ENCODE measurements at regions not wholly inside any gene's neighbourhood (a gene's known extent, or its start where the extent isn't known, plus 50 kb on each side); places are given as distances from the start of the nearest gene placed in this dataset.

GRCh38 chr11:15772981-15773380 is 583.4 kb downstream of the SOX6 start:
- H3K36me3 Mint-ChIP-seq (ENCODE audit: insufficient read depth, unreplicated experiment) = no peaks in the 10 kb centered on the region
- H3K4me1 Mint-ChIP-seq (ENCODE audit: insufficient read depth, unreplicated experiment) = no peaks in the 10 kb centered on the region
- BruUV-seq (replicated peaks) = no TSS peak
- ChIA-PET CTCF (interaction anchor here (0.6 to 1.9 kb wide), 11 partner anchors 10 to 841 kb away, joined by 3 to 9 read pairs (median 5); no protein-coding TSS in a partner anchor), POLR2A (no interaction called here)
- intact Hi-C loops (cut with micrococcal nuclease) = no loop called here
- peaks cover 28% of the 10 kb centered on the region for H3K27me3 Mint-ChIP-seq (ENCODE audit: insufficient read depth, unreplicated experiment)
- no peak for TF ChIP-seq CTCF (IDR thresholded peaks at IDR 0.05; ENCODE audit: unreplicated experiment)
- no peak overlapping the region for H3K4me3 Mint-ChIP-seq (ENCODE audit: unreplicated experiment)
- no peaks in the 10 kb centered on the region for H3K9me3 Mint-ChIP-seq (ENCODE audit: unreplicated experiment)
- DNase-seq (ENCODE audit: unreplicated experiment) = no peak
- H3K27ac Mint-ChIP-seq (ENCODE audit: low read depth, unreplicated experiment) = no peak overlapping the region

GRCh38 chr11:15773476-15774387 is 582.6 kb downstream of the SOX6 start:
- H3K9me3 Mint-ChIP-seq (ENCODE audit: unreplicated experiment) = no peaks in the 10 kb centered on the region
- TF ChIP-seq CTCF (IDR thresholded peaks at IDR 0.05; ENCODE audit: unreplicated experiment) = no peak
- no peak overlapping the region for H3K4me3 Mint-ChIP-seq (ENCODE audit: unreplicated experiment)
- DNase-seq (ENCODE audit: unreplicated experiment) = no peak
- ChIA-PET CTCF (interaction anchor here (0.7 to 1.6 kb wide), 5 partner anchors 30 to 840 kb away, joined by 3 to 5 read pairs (median 3); no protein-coding TSS in a partner anchor), POLR2A (interaction anchor here (0.8 kb wide), 1 partner anchor 10 kb away, joined by 5 read pairs; no protein-coding TSS in a partner anchor)
- H3K36me3 Mint-ChIP-seq (ENCODE audit: insufficient read depth, unreplicated experiment) = no peaks in the 10 kb centered on the region
- intact Hi-C loops (cut with micrococcal nuclease) = no loop called here
- no peak overlapping the region for H3K27ac Mint-ChIP-seq (ENCODE audit: low read depth, unreplicated experiment)
- no peaks in the 10 kb centered on the region for H3K4me1 Mint-ChIP-seq (ENCODE audit: insufficient read depth, unreplicated experiment)
- peaks cover 28% of the 10 kb centered on the region for H3K27me3 Mint-ChIP-seq (ENCODE audit: insufficient read depth, unreplicated experiment)
- BruUV-seq (replicated peaks) = no TSS peak

GRCh38 chr11:15774388-15774939 is 581.9 kb downstream of the SOX6 start:
- CTCF ChIA-PET = interaction anchor here (1.1 to 1.6 kb wide), 3 partner anchors 29 to 839 kb away, joined by 3 to 5 read pairs (median 5); no protein-coding TSS in a partner anchor
- Mint-ChIP-seq H3K9me3 (ENCODE audit: unreplicated experiment) (no peaks in the 10 kb centered on the region), H3K27me3 (ENCODE audit: insufficient read depth, unreplicated experiment) (peaks cover 28% of the 10 kb centered on the region), H3K27ac (ENCODE audit: low read depth, unreplicated experiment) (no peak overlapping the region), H3K4me3 (ENCODE audit: unreplicated experiment) (no peak overlapping the region), H3K36me3 (ENCODE audit: insufficient read depth, unreplicated experiment) (no peaks in the 10 kb centered on the region), H3K4me1 (ENCODE audit: insufficient read depth, unreplicated experiment) (no peaks in the 10 kb centered on the region)
- DNase-seq (ENCODE audit: unreplicated experiment) = no peak
- intact Hi-C loops (cut with micrococcal nuclease) = no loop called here
- POLR2A ChIA-PET = interaction anchor here (0.8 to 1.1 kb wide), 2 partner anchors 9 to 47 kb away, joined by 3 to 5 read pairs; no protein-coding TSS in a partner anchor
- BruUV-seq (replicated peaks) = no TSS peak
- no peak for TF ChIP-seq CTCF (IDR thresholded peaks at IDR 0.05; ENCODE audit: unreplicated experiment)

- DNase-seq (ENCODE audit: unreplicated experiment) = no peak
- no TSS peak for BruUV-seq (replicated peaks)
- Mint-ChIP-seq H3K4me3 (ENCODE audit: unreplicated experiment) (no peak overlapping the region), H3K4me1 (ENCODE audit: insufficient read depth, unreplicated experiment) (no peaks in the 10 kb centered on the region), H3K27me3 (ENCODE audit: insufficient read depth, unreplicated experiment) (peaks cover 28% of the 10 kb centered on the region), H3K27ac (ENCODE audit: low read depth, unreplicated experiment) (no peak overlapping the region), H3K9me3 (ENCODE audit: unreplicated experiment) (no peaks in the 10 kb centered on the region), H3K36me3 (ENCODE audit: insufficient read depth, unreplicated experiment) (no peaks in the 10 kb centered on the region)
- intact Hi-C loops (cut with micrococcal nuclease) = no loop called here
- POLR2A ChIA-PET = interaction anchor here (1.1 kb wide), 1 partner anchor 46 kb away, joined by 3 read pairs; no protein-coding TSS in a partner anchor
- CTCF ChIA-PET = interaction anchor here (0.8 to 1.6 kb wide), 2 partner anchors 27 to 44 kb away, joined by 3 to 5 read pairs; no protein-coding TSS in a partner anchor
- no peak for TF ChIP-seq CTCF (IDR thresholded peaks at IDR 0.05; ENCODE audit: unreplicated experiment)
Measured at GRCh38 chr11:15775015-15775541, 581.3 kb downstream of the SOX6 start.
